ENCODE measurements at regions not wholly inside any gene's neighbourhood (a gene's known extent, or its start where the extent isn't known, plus 50 kb on each side); places are given as distances from the start of the nearest gene placed in this dataset.

DNA sequence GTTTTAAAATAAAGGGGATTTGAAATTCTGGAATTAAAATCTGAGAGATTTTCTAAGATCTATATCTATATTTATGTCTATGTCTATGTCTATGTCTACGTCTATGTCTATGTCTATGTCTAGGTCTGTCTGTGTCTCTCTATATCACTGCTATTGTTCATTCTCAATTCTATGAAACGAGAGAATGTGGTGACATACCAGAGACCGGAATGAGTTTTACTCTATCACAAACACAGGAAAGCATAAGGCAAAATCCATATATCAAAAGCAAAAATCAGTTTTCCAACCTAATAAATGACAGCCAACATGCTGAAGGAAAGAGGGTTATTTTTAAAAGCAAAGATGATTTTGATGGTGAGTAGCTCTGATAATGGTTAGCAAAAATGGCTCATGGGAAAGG lies 173.1 kb downstream of the ETNK1 start:
- no peak for DNase-seq
- TF ChIP-seq POLR2A (IDR thresholded peaks at IDR 0.05): no peak
- TF ChIP-seq, protein P1, sequence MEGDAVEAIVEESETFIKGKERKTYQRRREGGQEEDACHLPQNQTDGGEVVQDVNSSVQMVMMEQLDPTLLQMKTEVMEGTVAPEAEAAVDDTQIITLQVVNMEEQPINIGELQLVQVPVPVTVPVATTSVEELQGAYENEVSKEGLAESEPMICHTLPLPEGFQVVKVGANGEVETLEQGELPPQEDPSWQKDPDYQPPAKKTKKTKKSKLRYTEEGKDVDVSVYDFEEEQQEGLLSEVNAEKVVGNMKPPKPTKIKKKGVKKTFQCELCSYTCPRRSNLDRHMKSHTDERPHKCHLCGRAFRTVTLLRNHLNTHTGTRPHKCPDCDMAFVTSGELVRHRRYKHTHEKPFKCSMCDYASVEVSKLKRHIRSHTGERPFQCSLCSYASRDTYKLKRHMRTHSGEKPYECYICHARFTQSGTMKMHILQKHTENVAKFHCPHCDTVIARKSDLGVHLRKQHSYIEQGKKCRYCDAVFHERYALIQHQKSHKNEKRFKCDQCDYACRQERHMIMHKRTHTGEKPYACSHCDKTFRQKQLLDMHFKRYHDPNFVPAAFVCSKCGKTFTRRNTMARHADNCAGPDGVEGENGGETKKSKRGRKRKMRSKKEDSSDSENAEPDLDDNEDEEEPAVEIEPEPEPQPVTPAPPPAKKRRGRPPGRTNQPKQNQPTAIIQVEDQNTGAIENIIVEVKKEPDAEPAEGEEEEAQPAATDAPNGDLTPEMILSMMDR (IDR thresholded peaks at IDR 0.05): no peak
- intact Hi-C loops (cut with DNase I): no loop called here

DNA sequence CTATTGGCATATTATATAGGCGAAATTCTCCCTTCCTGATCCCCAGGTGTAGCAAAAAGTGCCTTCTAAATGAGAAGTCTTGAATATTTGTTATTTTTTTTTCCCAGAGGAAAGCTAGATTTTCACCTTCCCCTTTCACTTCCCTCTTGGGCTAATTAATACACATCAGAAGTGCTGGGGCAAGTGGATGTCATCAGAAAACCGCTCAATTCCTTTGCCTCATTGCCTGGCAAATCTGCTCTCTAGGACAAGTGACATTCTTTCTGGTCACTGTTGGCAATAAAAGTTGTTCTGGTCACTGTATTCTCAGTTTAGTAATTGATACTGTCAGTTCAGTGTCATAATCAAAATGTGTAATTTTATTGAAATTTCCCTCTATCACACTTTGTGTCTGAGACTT lies 174.5 kb downstream of the ETNK1 start:
- Histone ChIP-seq H3K36me3 (no peaks in the 10 kb centered on the region), H3K4me3 (no peak overlapping the region), H3K4me1 (no peaks in the 10 kb centered on the region), H3K27me3 (no peaks in the 10 kb centered on the region), H3K27ac (no peak overlapping the region), H3K9me3 (no peaks in the 10 kb centered on the region)
- intact Hi-C loops (cut with DNase I): no loop called here
- WGBS, 2 donors: 48 to 63% methylated on average over 2 of the region's 2 CpGs
- TF ChIP-seq, protein P1 (IDR thresholded peaks at IDR 0.05): no peak
- TF ChIP-seq POLR2A (IDR thresholded peaks at IDR 0.05): no peak
- no peak for DNase-seq

More for the DNA sequence above, 173.1 kb downstream of the ETNK1 start:
- Histone ChIP-seq H3K27me3 (no peaks in the 10 kb centered on the region), H3K27ac (no peak overlapping the region), H3K4me3 (no peak overlapping the region), H3K36me3 (no peaks in the 10 kb centered on the region), H3K4me1 (no peaks in the 10 kb centered on the region), H3K9me3 (no peaks in the 10 kb centered on the region)
- WGBS, 2 donors: 67 to 84% methylated on average over 3 of the region's 3 CpGs

DNA sequence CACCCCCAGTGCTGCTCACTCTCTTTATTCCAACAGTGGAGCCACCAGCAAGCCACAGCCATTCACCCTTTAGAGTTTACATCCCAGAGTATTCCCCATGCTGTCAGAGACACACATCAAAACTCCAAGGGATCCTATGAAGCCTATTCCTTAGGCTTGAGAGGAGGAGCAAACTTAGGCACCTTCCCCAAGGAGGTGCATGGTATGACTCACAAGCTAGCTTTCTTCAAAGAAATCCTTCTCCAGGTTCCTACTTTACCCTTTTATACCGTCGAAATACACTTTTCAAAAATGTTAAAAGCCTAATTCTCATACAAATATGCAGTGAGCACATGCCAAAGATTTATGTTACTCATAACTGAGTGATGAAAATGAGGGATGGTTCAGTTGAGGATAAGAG lies 175.4 kb downstream of the ETNK1 start:
- Histone ChIP-seq H3K4me1 (no peaks in the 10 kb centered on the region), H3K36me3 (no peaks in the 10 kb centered on the region), H3K27ac (no peak overlapping the region), H3K27me3 (no peaks in the 10 kb centered on the region), H3K9me3 (no peaks in the 10 kb centered on the region), H3K4me3 (no peak overlapping the region)
- no peak for DNase-seq
- TF ChIP-seq, protein P1 (IDR thresholded peaks at IDR 0.05): no peak
- no peak for TF ChIP-seq POLR2A (IDR thresholded peaks at IDR 0.05)
- intact Hi-C loops (cut with DNase I): no loop called here
- WGBS, 2 donors: 51 to 64% methylated on average over 2 of the region's 2 CpGs

DNA sequence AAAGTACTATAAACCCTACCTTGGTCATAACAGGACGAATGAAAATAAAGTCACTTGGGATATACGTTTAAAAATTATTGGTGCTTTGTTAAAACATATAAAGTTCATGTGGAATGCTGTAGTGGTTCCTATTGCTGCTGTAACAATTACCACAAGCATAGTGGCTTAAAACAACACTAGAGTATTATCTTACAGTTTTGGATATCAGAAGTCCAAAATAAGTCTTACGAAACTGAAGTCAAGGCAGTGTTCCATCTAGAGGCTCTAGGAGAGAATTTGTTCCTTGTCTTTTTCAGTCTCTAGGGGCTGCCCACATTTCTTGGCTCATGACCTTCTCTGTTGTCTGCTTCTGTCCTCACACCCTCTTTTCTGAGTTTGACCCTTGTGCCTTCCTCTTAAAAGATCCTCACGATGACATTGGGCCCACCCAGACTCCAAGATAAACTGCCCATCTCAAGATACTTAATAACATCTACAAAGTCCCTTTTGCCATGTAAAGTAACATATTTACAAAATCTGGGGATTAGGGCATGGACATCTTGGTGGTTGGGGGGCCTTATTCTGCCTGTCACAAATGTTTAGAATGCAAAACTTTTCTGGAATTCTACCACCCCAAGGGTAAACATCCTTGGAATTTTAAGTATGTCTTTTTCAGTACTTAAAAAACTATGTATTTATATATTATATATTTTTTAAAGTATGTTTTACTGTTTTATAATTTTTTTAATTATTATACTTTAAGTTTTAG lies 178.1 kb downstream of the ETNK1 start:
- intact Hi-C loops (cut with DNase I): no loop called here
- H3K36me3 ChIP-seq: no peaks in the 10 kb centered on the region
- H3K4me1 ChIP-seq: no peaks in the 10 kb centered on the region
- H3K9me3 ChIP-seq: no peaks in the 10 kb centered on the region
- DNase-seq: no peak
- H3K27me3 ChIP-seq: no peaks in the 10 kb centered on the region
- H3K27ac ChIP-seq: no peak overlapping the region
- 69 to 85% methylated on average over 4 of the region's 4 CpGs for WGBS, 2 donors
- H3K4me3 ChIP-seq: no peak overlapping the region
- TF ChIP-seq, protein P1 (IDR thresholded peaks at IDR 0.05): no peak
- no peak for TF ChIP-seq POLR2A (IDR thresholded peaks at IDR 0.05)

DNA sequence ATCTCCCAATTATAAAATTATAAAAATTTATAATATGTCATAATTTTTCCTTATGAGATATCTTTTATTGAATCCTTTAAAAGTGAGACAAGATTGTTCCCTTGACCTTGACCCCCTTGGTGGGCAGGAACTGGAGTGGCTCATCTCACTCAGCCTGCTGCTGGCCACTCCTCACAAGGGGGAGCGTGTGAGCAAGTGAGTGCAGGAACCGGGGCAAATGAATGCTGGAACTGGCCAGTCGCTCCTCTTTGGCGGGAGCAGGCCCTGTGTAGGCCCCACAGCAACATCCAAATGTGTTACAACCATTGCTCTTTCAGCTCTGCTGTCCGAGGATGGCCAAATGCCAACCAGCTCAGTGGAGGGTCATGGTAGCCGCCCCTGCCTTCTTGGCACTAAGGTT lies 178.8 kb downstream of the ETNK1 start:
- H3K36me3 ChIP-seq: no peaks in the 10 kb centered on the region
- no peaks in the 10 kb centered on the region for H3K9me3 ChIP-seq
- TF ChIP-seq, protein P1 (IDR thresholded peaks at IDR 0.05): no peak
- TF ChIP-seq POLR2A (IDR thresholded peaks at IDR 0.05): no peak
- no peaks in the 10 kb centered on the region for H3K4me1 ChIP-seq
- intact Hi-C loops (cut with DNase I): no loop called here
- no peak overlapping the region for H3K27ac ChIP-seq
- no peaks in the 10 kb centered on the region for H3K27me3 ChIP-seq
- WGBS, 2 donors: 86 to 89% methylated on average over 5 of the region's 6 CpGs
- DNase-seq: no peak
- H3K4me3 ChIP-seq: no peak overlapping the region
